GM18909 (cell line): ENCODE measurements at regions not wholly inside any gene's neighbourhood (a gene's known extent, or its start where the extent isn't known, plus 50 kb on each side); places are given as distances from the start of the nearest gene placed in this dataset.
"Not testable (repeated sequence)": the region's sequence is repeated elsewhere in the genome, so short reads cannot be mapped to it uniquely, and the experiment has no call there.

Source experiments
- ATAC-seq: cut with Tn5 transposase; IDR thresholded peaks from one replicate; pipeline ENCODE4 v1.9.1; 2021; ENCODE audit warnings: mild to moderate bottlenecking; ENCODE audit not compliant: unreplicated experiment, poor library complexity

DNA sequence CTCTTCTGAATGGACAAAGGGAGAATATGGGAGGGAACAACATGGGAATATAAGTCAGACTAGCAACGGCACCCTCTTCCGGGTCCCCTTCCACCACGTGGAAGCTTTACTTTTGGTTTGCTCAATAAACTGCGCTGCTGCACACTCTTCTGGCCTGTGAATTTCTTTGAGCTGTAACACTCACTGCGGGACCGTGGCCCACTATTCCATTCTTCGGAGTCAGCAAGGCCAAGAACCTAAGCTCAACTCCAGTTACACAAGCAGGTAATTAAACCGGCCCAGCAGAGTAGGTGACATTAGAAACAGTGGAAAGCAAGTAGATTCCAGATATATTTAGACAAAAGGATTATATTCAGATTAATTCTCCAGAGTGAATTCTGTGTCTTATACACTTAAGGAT, 697.4 kb upstream of the NXPH2 start:
- no peak for ATAC-seq

- ATAC-seq: no peak
Observed at GRCh38 chr2:139469985-139470384, 689.8 kb upstream of the NXPH2 start.

DNA sequence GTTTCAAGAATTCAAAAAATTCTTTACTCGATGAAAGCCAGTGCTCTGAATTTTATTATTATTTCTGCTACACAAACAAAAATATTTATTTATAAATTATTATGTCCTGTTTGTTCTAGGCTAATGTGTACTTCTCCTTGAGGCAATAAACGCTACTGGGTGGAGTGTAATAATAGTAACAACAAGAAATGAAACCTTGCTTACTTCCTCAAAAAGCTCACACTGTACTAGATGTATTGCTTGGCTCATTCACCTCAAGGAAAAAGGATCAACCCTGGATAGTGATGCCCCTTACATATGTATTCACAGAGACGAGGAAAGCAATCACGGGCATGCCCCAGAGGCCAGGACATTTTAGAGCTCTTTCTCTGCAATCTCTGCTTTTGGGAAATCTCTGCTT, 685.6 kb upstream of the NXPH2 start:
- ATAC-seq: no peak

GRCh38 chr2:139457873-139458272, 677.7 kb upstream of the NXPH2 start:
- ATAC-seq: no peak

- no peak for ATAC-seq
Observed at GRCh38 chr2:139454251-139454650, 674.1 kb upstream of the NXPH2 start.

- ATAC-seq: no peak
Observed at GRCh38 chr2:139439100-139439499, 658.9 kb upstream of the NXPH2 start.

- no peak for ATAC-seq
Observed at GRCh38 chr2:139438478-139438877, 658.3 kb upstream of the NXPH2 start.

GRCh38 chr2:139427164-139427563, 647.0 kb upstream of the NXPH2 start:
- no peak for ATAC-seq

GRCh38 chr2:139424101-139424500, 643.9 kb upstream of the NXPH2 start:
- no peak for ATAC-seq

DNA sequence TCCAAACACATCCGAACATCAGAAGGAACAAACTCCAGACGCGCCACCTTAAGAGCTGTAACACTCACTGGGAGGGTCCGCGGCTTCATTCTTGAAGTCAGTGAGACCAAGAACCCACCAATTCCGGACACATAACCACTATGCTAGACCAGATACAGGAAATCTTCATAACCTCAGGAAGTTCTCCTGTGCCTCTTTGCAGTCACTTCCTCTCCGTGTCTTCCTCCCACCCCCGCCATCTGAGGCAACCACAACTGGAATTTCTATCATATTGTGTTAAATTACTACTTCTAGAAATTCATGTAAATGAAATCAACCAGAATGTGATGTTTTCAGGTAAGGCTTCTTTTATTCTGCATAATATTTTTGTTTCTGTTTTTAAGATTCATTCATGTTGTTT, 631.0 kb upstream of the NXPH2 start:
- ATAC-seq: no peak

DNA sequence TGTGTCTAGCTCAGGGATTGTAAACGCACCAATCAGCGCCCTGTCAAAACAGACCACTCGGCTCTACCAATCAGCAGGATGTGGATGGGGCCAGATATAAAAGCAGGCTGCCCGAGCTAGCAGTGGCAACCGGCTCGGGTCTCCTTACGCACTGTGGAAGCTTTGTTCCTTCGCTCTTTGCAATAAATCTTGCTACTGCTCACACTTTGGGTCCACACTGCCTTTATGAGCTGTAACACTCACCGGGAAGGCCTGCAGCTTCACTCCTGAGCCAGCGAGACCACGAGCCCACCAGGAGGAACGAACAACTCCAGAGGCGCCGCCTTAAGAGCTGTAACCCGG, 630.6 kb upstream of the NXPH2 start:
- ATAC-seq: not testable (repeated sequence)

DNA sequence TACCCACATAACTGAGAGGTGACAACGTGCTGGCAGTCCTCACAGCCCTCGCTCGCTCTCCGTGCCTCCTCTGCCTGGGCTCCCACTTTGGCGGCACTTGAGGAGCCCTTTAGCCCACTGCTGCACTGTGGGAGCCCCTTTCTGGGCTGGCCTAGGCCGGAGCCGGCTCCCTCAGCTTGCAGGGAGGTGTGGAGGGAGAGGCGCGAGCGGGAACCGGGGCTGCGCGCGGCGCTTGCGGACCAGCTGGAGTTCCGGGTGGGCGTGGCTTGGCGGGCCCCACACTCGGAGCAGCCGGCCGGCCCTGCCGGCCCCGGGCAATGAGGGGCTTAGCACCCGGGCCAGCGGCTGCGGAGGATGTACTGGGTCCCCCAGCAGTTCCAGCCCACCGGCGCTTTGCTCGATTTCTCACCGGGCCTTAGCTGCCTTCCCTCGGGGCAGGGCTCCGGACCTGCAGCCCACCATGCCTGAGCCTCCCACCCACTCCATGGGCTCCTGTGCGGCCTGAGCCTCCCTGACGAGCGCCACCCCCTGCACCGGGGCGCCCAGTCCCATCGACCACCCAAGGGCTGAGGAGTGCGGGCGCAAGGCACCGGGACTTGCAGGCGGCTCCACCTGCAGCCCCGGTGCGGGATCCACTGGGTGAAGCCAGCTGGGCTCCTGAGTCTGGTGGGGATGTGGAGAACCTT, 630.1 kb upstream of the NXPH2 start:
- not testable (repeated sequence) for ATAC-seq

- no peak for ATAC-seq
Observed at GRCh38 chr2:139409212-139409611, 629.0 kb upstream of the NXPH2 start.

- no peak for ATAC-seq
Observed at GRCh38 chr2:139403948-139404347, 623.8 kb upstream of the NXPH2 start.

DNA sequence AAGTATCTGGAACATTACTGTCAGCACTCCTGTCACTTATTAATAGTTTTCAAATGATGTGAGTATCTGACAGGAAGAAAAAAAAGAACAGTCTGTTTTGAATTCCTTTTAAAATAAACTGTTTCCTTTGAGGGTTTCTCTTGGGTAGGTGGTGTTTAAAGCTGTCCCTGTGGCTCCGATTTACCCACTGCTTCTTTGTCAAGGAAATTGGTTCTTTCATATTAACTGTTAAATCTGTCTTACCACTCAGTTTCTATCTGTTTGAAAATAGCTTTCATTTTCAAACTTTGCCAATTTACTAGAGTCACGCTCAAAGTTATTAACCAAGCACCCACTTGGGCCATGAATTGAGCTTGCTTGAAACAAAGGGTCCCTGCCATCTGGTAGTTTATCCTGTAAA, 614.6 kb upstream of the NXPH2 start:
- no peak for ATAC-seq

GRCh38 chr2:139389391-139389790, 609.2 kb upstream of the NXPH2 start:
- no peak for ATAC-seq

DNA sequence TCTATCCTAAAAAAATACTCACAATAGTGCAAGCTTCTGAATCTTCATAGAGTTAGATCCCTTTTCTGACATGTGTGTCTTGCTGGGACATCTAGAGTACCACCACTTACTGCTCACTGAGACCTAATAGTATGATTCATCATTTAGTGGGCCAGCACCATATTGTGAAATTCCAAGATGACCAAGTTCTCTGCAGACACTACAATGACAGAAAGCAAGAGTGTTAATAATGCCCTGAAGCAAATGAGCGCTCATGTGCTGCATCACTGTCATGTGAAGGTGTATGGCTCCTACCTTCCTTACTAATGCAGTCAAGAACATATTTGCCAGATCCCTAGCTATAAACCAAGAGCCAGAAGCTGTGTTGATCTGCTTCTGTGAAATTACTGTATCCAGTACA, 606.2 kb upstream of the NXPH2 start:
- no peak for ATAC-seq

GRCh38 chr2:139383532-139383931, 603.3 kb upstream of the NXPH2 start:
- ATAC-seq: no peak

GRCh38 chr2:139380051-139380450, 599.9 kb upstream of the NXPH2 start:
- no peak for ATAC-seq

- no peak for ATAC-seq
Observed at GRCh38 chr2:139378373-139378772, 598.2 kb upstream of the NXPH2 start.

DNA sequence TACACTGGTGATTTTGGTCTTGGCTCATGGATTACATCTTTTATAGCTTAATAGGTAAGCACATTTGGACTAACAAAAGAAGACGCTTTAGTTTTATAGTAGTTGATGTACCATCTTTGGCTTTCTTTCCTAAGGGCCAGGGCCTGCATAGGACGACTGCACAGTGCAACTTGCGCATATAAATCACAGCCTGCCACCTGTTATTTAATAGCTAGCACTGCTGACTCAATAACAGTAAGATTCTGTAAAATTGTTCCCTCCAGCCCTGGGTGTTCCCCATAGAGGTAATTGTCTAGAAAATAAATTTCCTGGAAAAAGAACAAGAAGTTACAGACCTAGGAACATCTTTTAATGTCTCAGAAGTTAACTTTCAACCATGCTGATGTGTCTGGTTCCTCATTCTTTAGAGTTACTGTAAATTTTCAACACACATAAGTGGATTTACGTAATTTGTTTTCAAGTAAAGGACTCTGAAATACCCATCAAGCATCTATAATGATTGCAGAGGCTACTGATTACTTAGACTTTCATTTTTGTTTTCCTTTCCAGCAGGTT, 594.2 kb upstream of the NXPH2 start:
- no peak for ATAC-seq
